ENCODE measurements at regions not wholly inside any gene's neighbourhood (a gene's known extent, or its start where the extent isn't known, plus 50 kb on each side); places are given as distances from the start of the nearest gene placed in this dataset.
A peak's percentile ranks its signal among the peaks of the same experiment; 100 is the strongest.

- DNase-seq (ENCODE audit: low spot score): no peak
Observed at GRCh38 chr20:25135031-25135430, 53.1 kb upstream of the VSX1 start.

GRCh38 chr20:25136056-25136455 is 54.1 kb upstream of the VSX1 start:
- no peak for DNase-seq (ENCODE audit: low spot score)

GRCh38 chr20:25136643-25137559 is 55.0 kb upstream of the VSX1 start:
- DNase-seq (ENCODE audit: low spot score): peak; percentile 93

GRCh38 chr20:25139029-25139705 is 56.3 kb upstream of the ENTPD6 start:
- DNase-seq (ENCODE audit: low spot score): no peak

- no peak for DNase-seq (ENCODE audit: low spot score)
Observed at GRCh38 chr20:25140968-25141367, 54.5 kb upstream of the ENTPD6 start.

- DNase-seq (ENCODE audit: low spot score): no peak
Observed at GRCh38 chr20:25142435-25142834, 53.1 kb upstream of the ENTPD6 start.

- no peak for DNase-seq (ENCODE audit: low spot score)
Observed at GRCh38 chr20:25145131-25145530, 50.4 kb upstream of the ENTPD6 start.
